IMR-90 (cell line): ENCODE measurements at regions not wholly inside any gene's neighbourhood (a gene's known extent, or its start where the extent isn't known, plus 50 kb on each side); places are given as distances from the start of the nearest gene placed in this dataset.

ENCODE experiments used
- ATAC-seq: fragments of 200-7000 bp; cut with Tn5 transposase; 2 replicates; pipeline ENCODE4 v1.9.1; 2020; ENCODE audit warnings: low read depth, mild to moderate bottlenecking, moderate library complexity
- BruUV-seq: library from RNA; stranded (reverse); fragments of 400-500 nt; replicated peaks from 2 replicates; lab custom pipeline; 2021; lab: Mats Ljungman, UMichigan
- CTCF ChIA-PET: fragments of 300-600 bp; formaldehyde crosslinking; extraction: SDS; loops from one replicate; lab custom pipeline; 2021; ENCODE audit warnings: antibody characterized with exemption; lab: Yijun Ruan, JAX
- POLR2A ChIA-PET: fragments of 300-600 bp; sonication (Branson Sonifier 250); formaldehyde crosslinking; loops from one replicate; lab custom pipeline; 2022; ENCODE audit warnings: antibody characterized with exemption; ENCODE audit not compliant: unreplicated experiment; lab: Charles Lee
- DNase-seq: peaks from one replicate; pipeline ENCODE4 v3.0.0; 2013
- H2AFZ ChIP-seq: replicated peaks from 2 replicates; pipeline ENCODE3; 2013; ENCODE audit warnings: low read length, mild to moderate bottlenecking; ENCODE audit not compliant: poor library complexity
- H2AK5ac ChIP-seq: 2 replicates; pipeline ENCODE4 v1.6.1; 2013; ENCODE audit warnings: low read depth, low read length, inconsistent platforms
- H2AK9ac ChIP-seq: replicated peaks from 2 replicates; pipeline ENCODE3; 2013; ENCODE audit warnings: mild to moderate bottlenecking, low read depth, low read length, moderate library complexity; ENCODE audit not compliant: poor library complexity
- H2BK120ac ChIP-seq: 2 replicates; pipeline ENCODE4 v1.6.1; 2013; ENCODE audit warnings: low read depth, low read length, inconsistent platforms
- H2BK15ac ChIP-seq: 3 replicates; pipeline ENCODE4 v1.6.1; 2013; ENCODE audit warnings: low read depth, low read length, inconsistent platforms
- H2BK20ac ChIP-seq: 2 replicates; pipeline ENCODE4 v1.6.1; 2013; ENCODE audit warnings: low read depth, mild to moderate bottlenecking, inconsistent platforms, low read length, moderate library complexity
- H2BK5ac ChIP-seq: 2 replicates; pipeline ENCODE4 v1.6.1; 2013; ENCODE audit warnings: mild to moderate bottlenecking, low read depth, low read length, inconsistent platforms; ENCODE audit not compliant: poor library complexity, severe bottlenecking
- H3K14ac ChIP-seq: replicated peaks from 2 replicates; pipeline ENCODE4 v1.6.1; 2013; ENCODE audit warnings: low read depth, low read length, inconsistent platforms
- H3K18ac ChIP-seq: 2 replicates; pipeline ENCODE4 v1.6.1; 2013; ENCODE audit warnings: low read depth, low read length, control low read depth
- H3K23ac ChIP-seq: 2 replicates; pipeline ENCODE4 v1.6.1; 2013; ENCODE audit warnings: low read depth, low read length, inconsistent platforms
- H3K27ac ChIP-seq: 2 replicates; pipeline ENCODE4 v1.5.1; 2013; ENCODE audit warnings: mild to moderate bottlenecking, control low read depth, low read length; ENCODE audit not compliant: insufficient read depth
- H3K27me3 ChIP-seq: 2 replicates; pipeline ENCODE4 v1.6.1; 2013; ENCODE audit warnings: low read length; ENCODE audit not compliant: control insufficient read depth, insufficient read depth
- H3K36me3 ChIP-seq: 2 replicates; pipeline ENCODE4 v1.6.1; 2013; ENCODE audit warnings: low read length, mixed read lengths; ENCODE audit not compliant: control insufficient read depth, insufficient read depth
- H3K4ac ChIP-seq: 2 replicates; pipeline ENCODE4 v1.6.1; 2013; ENCODE audit warnings: low read depth, low read length, inconsistent platforms
- H3K4me1 ChIP-seq: 2 replicates; pipeline ENCODE4 v1.6.1; 2013; ENCODE audit warnings: low read length, mixed read lengths; ENCODE audit not compliant: control insufficient read depth, insufficient read depth
- H3K4me2 ChIP-seq: 2 replicates; pipeline ENCODE4 v1.6.1; 2013; ENCODE audit warnings: low read depth, mild to moderate bottlenecking, control low read depth, low read length, moderate library complexity
- H3K4me3 ChIP-seq: 2 replicates; pipeline ENCODE4 v1.5.1; 2013; ENCODE audit warnings: low read depth, mild to moderate bottlenecking, control low read depth, low read length, moderate library complexity; ENCODE audit not compliant: insufficient read depth
- H3K56ac ChIP-seq: 2 replicates; pipeline ENCODE4 v1.6.1; 2013; ENCODE audit warnings: low read length, inconsistent platforms; ENCODE audit not compliant: insufficient read depth; ENCODE audit errors: extremely low read depth
- H3K79me1 ChIP-seq, 2 experiments: 2 replicates each; pipeline ENCODE4 v1.6.1; 2013; ENCODE audit warnings: low read length in 2 of 2, inconsistent platforms in 1 of 2, low read depth in 1 of 2
- H3K9ac ChIP-seq: 2 replicates; pipeline ENCODE4 v1.6.1; 2013; ENCODE audit warnings: low read depth, low read length, control low read depth
- H3K9me1 ChIP-seq: 2 replicates; pipeline ENCODE4 v1.6.1; 2013; ENCODE audit warnings: low read length, inconsistent platforms; ENCODE audit not compliant: insufficient read depth
- H3K9me3 ChIP-seq: 2 replicates; pipeline ENCODE4 v1.6.1; 2013; ENCODE audit warnings: low read length; ENCODE audit not compliant: control insufficient read depth, insufficient read depth
- H4K20me1 ChIP-seq: 2 replicates; pipeline ENCODE4 v1.6.1; 2013; ENCODE audit warnings: low read length, inconsistent platforms; ENCODE audit not compliant: insufficient read depth
- H4K5ac ChIP-seq: 2 replicates; pipeline ENCODE4 v1.6.1; 2013; ENCODE audit warnings: mild to moderate bottlenecking, low read depth, low read length, control low read depth
- H4K8ac ChIP-seq, 2 experiments: 2 replicates each; pipeline ENCODE4 v1.6.1; 2013; ENCODE audit warnings: low read depth in 2 of 2, low read length in 2 of 2, control low read depth in 1 of 2, inconsistent platforms in 1 of 2
- H4K91ac ChIP-seq: 2 replicates; pipeline ENCODE4 v1.6.1; 2013; ENCODE audit warnings: low read depth, low read length, inconsistent platforms; ENCODE audit not compliant: insufficient read depth
- BHLHE40 ChIP-seq: fragments of 150-350 bp; IDR thresholded peaks from 2 replicates; pipeline ENCODE4 v1.6.1; 2016; ENCODE audit warnings: mild to moderate bottlenecking, low read depth, low read length
- CEBPB ChIP-seq: IDR thresholded peaks from 2 replicates; pipeline ENCODE4 v1.6.1; 2012; ENCODE audit warnings: low read depth, low read length, improper control_type of control experiment
- CHD1 ChIP-seq: IDR thresholded peaks from 2 replicates; pipeline ENCODE4 v1.6.1; 2012; ENCODE audit warnings: low read depth, low read length, improper control_type of control experiment
- ELK1 ChIP-seq: fragments of 150-350 bp; IDR thresholded peaks from 2 replicates; pipeline ENCODE4 v1.6.1; 2016; ENCODE audit warnings: low read depth, mild to moderate bottlenecking, low read length, moderate library complexity, borderline replicate concordance
- FOS ChIP-seq: fragments of 150-350 bp; IDR thresholded peaks from 2 replicates; pipeline ENCODE4 v1.6.1; 2016; ENCODE audit warnings: low read depth, low read length
- MAFK ChIP-seq: IDR thresholded peaks from 2 replicates; pipeline ENCODE4 v1.6.1; 2012; ENCODE audit warnings: low read depth, low read length, improper control_type of control experiment
- MAZ ChIP-seq: IDR thresholded peaks from 2 replicates; pipeline ENCODE4 v1.6.1; 2012; ENCODE audit warnings: low read depth, mild to moderate bottlenecking, low read length, improper control_type of control experiment, moderate library complexity, borderline replicate concordance
- MXI1 ChIP-seq: IDR thresholded peaks from 2 replicates; pipeline ENCODE4 v1.6.1; 2012; ENCODE audit warnings: low read depth, mild to moderate bottlenecking, low read length, moderate library complexity, borderline replicate concordance
- NFE2L2 ChIP-seq: fragments of 150-350 bp; IDR thresholded peaks from 2 replicates; pipeline ENCODE4 v1.6.1; 2016; ENCODE audit warnings: low read depth, mild to moderate bottlenecking, low read length
- POLR2A ChIP-seq: IDR thresholded peaks from 2 replicates; pipeline ENCODE4 v1.6.1; 2012; ENCODE audit warnings: mild to moderate bottlenecking, low read depth, low read length
- RAD21 ChIP-seq: IDR thresholded peaks from 2 replicates; pipeline ENCODE4 v1.6.1; 2012; ENCODE audit warnings: low read length, improper control_type of control experiment
- RCOR1 ChIP-seq: IDR thresholded peaks from 2 replicates; pipeline ENCODE4 v1.6.1; 2012; ENCODE audit warnings: mild to moderate bottlenecking, low read length, improper control_type of control experiment; ENCODE audit not compliant: insufficient replicate concordance
- RFX5 ChIP-seq: IDR thresholded peaks from 2 replicates; pipeline ENCODE4 v1.8.0; 2012; ENCODE audit warnings: low read depth, mild to moderate bottlenecking, low read length, moderate library complexity
- SMC3 ChIP-seq: fragments of 150-350 bp; IDR thresholded peaks from 2 replicates; pipeline ENCODE4 v1.6.1; 2016; ENCODE audit warnings: low read depth, mild to moderate bottlenecking, antibody characterized with exemption, low read length, moderate library complexity
- WGBS, 2 experiments: methylation state at CpG; one replicate each; pipeline versions ENCODE4 v1.1.5 to v1.1.7; 2013; ENCODE audit warnings: missing lambda C conversion rate in 2 of 2; ENCODE audit not compliant: insufficient read length in 1 of 2; ENCODE audit errors: extremely low coverage in 2 of 2; 5-methylcytosine and 5-hydroxymethylcytosine counted together
- dilution Hi-C: fragments of 300-500 bp; cut with HindIII; formaldehyde crosslinking; loops from one replicate; pipeline ENCODE4 v1.14.3; 2018; ENCODE audit warnings: low sequenced_read_pairs; ENCODE audit not compliant: unreplicated experiment
- in situ Hi-C: fragments of 300-500 bp; cut with MboI; formaldehyde crosslinking; loops from 3 replicates; pipeline ENCODE4 v1.14.3; 2019; ENCODE audit warnings: low sequenced_read_pairs, inconsistent platforms, mixed read lengths
- intact Hi-C: fragments of 100-400 bp; cut with micrococcal nuclease; formaldehyde crosslinking; loops from 2 replicates; pipeline ENCODE4 v1.10.0; 2022
- TF ChIP-seq, protein P1 (sequence below): fragments of 150-350 bp; IDR thresholded peaks from 2 replicates; pipeline ENCODE4 v1.6.1; 2017; ENCODE audit warnings: mild to moderate bottlenecking, antibody characterized with exemption, low read length, low read depth
- TF ChIP-seq, protein P2 (sequence below): conservative IDR thresholded peaks from 2 replicates; pipeline ENCODE4 v1.5.1; 2012; ENCODE audit warnings: mild to moderate bottlenecking, low read depth, low read length, improper control_type of control experiment

- no TSS peak for BruUV-seq
- H3K14ac ChIP-seq: no peak overlapping the region
- intact Hi-C loops: no loop called here
Observed at GRCh38 chr3:67737140-67737539, 82.7 kb upstream of the SUCLG2 start.

More at GRCh38 chr3:67737140-67737539, 82.7 kb upstream of the SUCLG2 start:
- Histone ChIP-seq H3K36me3 (no peaks in the 10 kb centered on the region), H3K4me3 (no peak overlapping the region), H3K18ac (no peak overlapping the region), H2BK20ac (no peak overlapping the region), H3K4me2 (no peak overlapping the region), H2BK5ac (no peak overlapping the region), H4K5ac (no peak overlapping the region), H2AK5ac (no peak overlapping the region), H4K20me1 (no peaks in the 10 kb centered on the region), H3K9me1 (no peaks in the 10 kb centered on the region), H2BK15ac (no peak overlapping the region), H2BK120ac (no peak overlapping the region), H3K4me1 (no peaks in the 10 kb centered on the region), H4K91ac (no peak overlapping the region), H3K79me1 (no peaks in the 10 kb centered on the region), H3K9me3 (no peaks in the 10 kb centered on the region), H3K23ac (no peak overlapping the region), H3K27ac (no peak overlapping the region), H3K9ac (no peak overlapping the region), H2AFZ (no peak overlapping the region), H3K27me3 (no peaks in the 10 kb centered on the region), H3K4ac (no peak overlapping the region), H4K8ac (no peak overlapping the region), H2AK9ac (no peak overlapping the region), H3K56ac (no peak overlapping the region)
- no CpG with 5 or more reads among the region's 1 CpG for WGBS, 2 experiments
- TF ChIP-seq RAD21: no peak
- TF ChIP-seq MAFK: no peak
- TF ChIP-seq CEBPB: no peak
- no peak for TF ChIP-seq CHD1
- no peak for TF ChIP-seq RFX5
- TF ChIP-seq, protein P1, sequence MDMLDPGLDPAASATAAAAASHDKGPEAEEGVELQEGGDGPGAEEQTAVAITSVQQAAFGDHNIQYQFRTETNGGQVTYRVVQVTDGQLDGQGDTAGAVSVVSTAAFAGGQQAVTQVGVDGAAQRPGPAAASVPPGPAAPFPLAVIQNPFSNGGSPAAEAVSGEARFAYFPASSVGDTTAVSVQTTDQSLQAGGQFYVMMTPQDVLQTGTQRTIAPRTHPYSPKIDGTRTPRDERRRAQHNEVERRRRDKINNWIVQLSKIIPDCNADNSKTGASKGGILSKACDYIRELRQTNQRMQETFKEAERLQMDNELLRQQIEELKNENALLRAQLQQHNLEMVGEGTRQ: no peak
- no peak for TF ChIP-seq ELK1
- TF ChIP-seq FOS: no peak
- TF ChIP-seq MXI1: no peak
- TF ChIP-seq POLR2A: no peak
- no peak for TF ChIP-seq BHLHE40
- TF ChIP-seq, protein P2, sequence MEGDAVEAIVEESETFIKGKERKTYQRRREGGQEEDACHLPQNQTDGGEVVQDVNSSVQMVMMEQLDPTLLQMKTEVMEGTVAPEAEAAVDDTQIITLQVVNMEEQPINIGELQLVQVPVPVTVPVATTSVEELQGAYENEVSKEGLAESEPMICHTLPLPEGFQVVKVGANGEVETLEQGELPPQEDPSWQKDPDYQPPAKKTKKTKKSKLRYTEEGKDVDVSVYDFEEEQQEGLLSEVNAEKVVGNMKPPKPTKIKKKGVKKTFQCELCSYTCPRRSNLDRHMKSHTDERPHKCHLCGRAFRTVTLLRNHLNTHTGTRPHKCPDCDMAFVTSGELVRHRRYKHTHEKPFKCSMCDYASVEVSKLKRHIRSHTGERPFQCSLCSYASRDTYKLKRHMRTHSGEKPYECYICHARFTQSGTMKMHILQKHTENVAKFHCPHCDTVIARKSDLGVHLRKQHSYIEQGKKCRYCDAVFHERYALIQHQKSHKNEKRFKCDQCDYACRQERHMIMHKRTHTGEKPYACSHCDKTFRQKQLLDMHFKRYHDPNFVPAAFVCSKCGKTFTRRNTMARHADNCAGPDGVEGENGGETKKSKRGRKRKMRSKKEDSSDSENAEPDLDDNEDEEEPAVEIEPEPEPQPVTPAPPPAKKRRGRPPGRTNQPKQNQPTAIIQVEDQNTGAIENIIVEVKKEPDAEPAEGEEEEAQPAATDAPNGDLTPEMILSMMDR: no peak
- no peak for TF ChIP-seq MAZ
- TF ChIP-seq NFE2L2: no peak
- no peak for TF ChIP-seq SMC3
- TF ChIP-seq RCOR1: no peak
- no peak for DNase-seq
- in situ Hi-C loops: no loop called here
- no peak for ATAC-seq
- POLR2A ChIA-PET: interaction anchor here (0.6 kb wide), 1 partner anchor 8 kb away, joined by 3 read pairs; no protein-coding TSS in a partner anchor
- CTCF ChIA-PET: interaction anchor here (0.6 kb wide), 1 partner anchor 1129 kb away, joined by 3 read pairs; no protein-coding TSS in a partner anchor
- dilution Hi-C loops: no loop called here
